HepG2 (cell line): ENCODE measurements at regions not wholly inside any gene's neighbourhood (a gene's known extent, or its start where the extent isn't known, plus 50 kb on each side); places are given as distances from the start of the nearest gene placed in this dataset.

Source experiments
- ATAC-seq: fragments of 200-7000 bp; cut with Tn5 transposase; 3 replicates; pipeline ENCODE4 v1.9.1; 2020; ENCODE audit warnings: mild to moderate bottlenecking, moderate library complexity
- BruUV-seq: library from RNA; stranded (reverse); fragments of 400-500 nt; replicated peaks from 2 replicates; lab custom pipeline; 2021; lab: Mats Ljungman, UMichigan
- CTCF ChIA-PET: fragments of 300-600 bp; formaldehyde crosslinking; extraction: SDS; loops from one replicate; lab custom pipeline; 2021; ENCODE audit warnings: low total read pairs, inconsistent platforms, low intra/inter-chr PET ratio; lab: Yijun Ruan, JAX
- POLR2A ChIA-PET: fragments of 350-600 bp; sonication (Branson Sonifier 250); formaldehyde crosslinking; loops from one replicate; lab custom pipeline; 2020; ENCODE audit warnings: antibody characterized with exemption, inconsistent platforms; lab: Yijun Ruan, JAX
- DNase-seq: peaks from one replicate; pipeline ENCODE4 v3.0.0-alpha.2; 2015; ENCODE audit warnings: low spot score
- FAIRE-seq: peaks from 3 replicates; lab custom pipeline; 2011; peaks lifted over from hg19 to GRCh38; lab: Jason Lieb, UNC
- H2AFZ ChIP-seq: one replicate; pipeline ENCODE4 v1.6.1; 2011; ENCODE audit warnings: low read length, inconsistent platforms
- H3K27ac ChIP-seq: fragments of 300-600 bp; 3 replicates; pipeline ENCODE4 v1.8.0; 2011; ENCODE audit warnings: mixed run types, mild to moderate bottlenecking, mixed read lengths, low read length, inconsistent platforms; ENCODE audit not compliant: insufficient read depth; ENCODE audit errors: extremely low read length
- H3K27me3 ChIP-seq, 2 experiments: fragments of 200-600 bp in 1 of 2; 2 replicates in 1 of 2; 3 replicates in 1 of 2; pipeline versions ENCODE4 v1.6.0 to v1.8.0; 2011; ENCODE audit warnings: low read length in 2 of 2, mild to moderate bottlenecking in 2 of 2, moderate library complexity in 2 of 2, inconsistent platforms in 1 of 2; ENCODE audit not compliant: insufficient read depth in 2 of 2, control insufficient read depth in 1 of 2
- H3K36me3 ChIP-seq, 2 experiments: fragments of 200-600 bp in 1 of 2; replicated peaks in 1 of 2; 2 replicates in 1 of 2; 3 replicates in 1 of 2; pipeline versions ENCODE4 v1.5.1 to v1.8.0; 2011; ENCODE audit warnings: low read length in 2 of 2, inconsistent platforms in 1 of 2; ENCODE audit not compliant: insufficient read depth in 2 of 2, control insufficient read depth in 1 of 2
- H3K4me1 ChIP-seq: 2 replicates; pipeline ENCODE4 v1.5.1; 2012; ENCODE audit warnings: low read length, inconsistent platforms; ENCODE audit not compliant: insufficient read depth
- H3K4me2 ChIP-seq: 2 replicates; pipeline ENCODE4 v1.6.0; 2011; ENCODE audit warnings: low read depth, low read length, inconsistent platforms
- H3K4me3 ChIP-seq, 3 experiments: fragments of 200-600 bp in 1 of 3; sonication (generic), shearing (Covaris generic) in 1 of 3; replicated peaks in 1 of 3; 2 replicates each; pipeline ENCODE4 v1.5.1; 2011 to 2016; ENCODE audit warnings: low read length in 3 of 3, inconsistent platforms in 2 of 3, low read depth in 2 of 3, mild to moderate bottlenecking in 2 of 3, control low read depth in 1 of 3, mixed read lengths in 1 of 3; ENCODE audit not compliant: insufficient read depth in 1 of 3
- H3K79me2 ChIP-seq: one replicate; pipeline ENCODE4 v1.6.1; 2011; ENCODE audit warnings: low read length, inconsistent platforms; ENCODE audit not compliant: insufficient read depth
- H3K9ac ChIP-seq: 2 replicates; pipeline ENCODE4 v1.6.0; 2011; ENCODE audit warnings: mild to moderate bottlenecking, low read depth, low read length, inconsistent platforms; ENCODE audit not compliant: insufficient read depth
- H3K9me3 ChIP-seq: 2 replicates; pipeline ENCODE4 v1.5.1; 2012; ENCODE audit warnings: mild to moderate bottlenecking, low read length
- H4K20me1 ChIP-seq: 2 replicates; pipeline ENCODE4 v1.6.0; 2011; ENCODE audit warnings: inconsistent platforms, mild to moderate bottlenecking, low read length, moderate library complexity; ENCODE audit not compliant: insufficient read depth
- CCAR2 ChIP-seq: fragments of 200-400 bp; formaldehyde crosslinking; optimal IDR thresholded peaks from 2 replicates; pipeline ENCODE3; 2018; ENCODE audit warnings: low read depth, mild to moderate bottlenecking, low read length, moderate library complexity
- CEBPZ ChIP-seq: IDR thresholded peaks from 2 replicates; pipeline ENCODE4 v1.6.1; 2012; ENCODE audit warnings: low read length, improper control_type of control experiment
- CSRNP1 ChIP-seq: sonication (generic); formaldehyde crosslinking; IDR thresholded peaks from 2 replicates; pipeline ENCODE4 v1.8.1; 2023; ENCODE audit warnings: mild to moderate bottlenecking, missing genetic modification reagents
- DNMT3B ChIP-seq: conservative IDR thresholded peaks from 2 replicates; pipeline ENCODE4 v1.6.1; 2016; ENCODE audit warnings: missing biosample characterization, control low read depth
- MLLT10 ChIP-seq: sonication (generic); formaldehyde crosslinking; IDR thresholded peaks from 2 replicates; pipeline ENCODE4 v1.4.0; 2020; ENCODE audit warnings: missing genetic modification reagents
- NAIF1 ChIP-seq: sonication (generic); formaldehyde crosslinking; IDR thresholded peaks from 2 replicates; pipeline ENCODE4 v1.5.0; 2020; ENCODE audit warnings: mild to moderate bottlenecking, missing genetic modification reagents, borderline replicate concordance
- PBX2 ChIP-seq: IDR thresholded peaks from 2 replicates; pipeline ENCODE4 v1.6.1; 2016; ENCODE audit warnings: control low read depth
- SALL2 ChIP-seq: sonication (generic); formaldehyde crosslinking; IDR thresholded peaks from 2 replicates; pipeline ENCODE4 v1.8.1; 2023; ENCODE audit warnings: mild to moderate bottlenecking, missing genetic modification reagents, inconsistent platforms
- SMAD3 ChIP-seq: sonication (generic); formaldehyde crosslinking; IDR thresholded peaks from 2 replicates; pipeline ENCODE4 v1.4.0; 2020; ENCODE audit warnings: missing genetic modification reagents
- ZNF30 ChIP-seq: sonication (generic); formaldehyde crosslinking; IDR thresholded peaks from 2 replicates; pipeline ENCODE4 v1.5.0; 2020; ENCODE audit warnings: mild to moderate bottlenecking, missing genetic modification reagents
- ZNF44 ChIP-seq: sonication (generic); formaldehyde crosslinking; IDR thresholded peaks from 2 replicates; pipeline ENCODE4 v1.5.1; 2020; ENCODE audit warnings: mild to moderate bottlenecking, missing genetic modification reagents
- WGBS: methylation state at CpG from one replicate; pipeline ENCODE4 v1.1.6; 2017; ENCODE audit warnings: low lambda C conversion rate; 5-methylcytosine and 5-hydroxymethylcytosine counted together
- in situ Hi-C: cut with HindIII; loops from 2 replicates; pipeline ENCODE4 v1.10.0; 2017; ENCODE audit warnings: low pct_unique_long_range_greater_than_20kb; ENCODE audit not compliant: extremely low pct_ligation_motif_present
- intact Hi-C: fragments of 100-400 bp; cut with micrococcal nuclease; formaldehyde crosslinking; loops from one replicate; pipeline ENCODE4 v1.10.0; 2022; ENCODE audit not compliant: unreplicated experiment

GRCh38 chr2:82320296-82320695, 2015.7 kb upstream of the LRRTM1 start:
- H3K27ac ChIP-seq: no peak overlapping the region
- WGBS: 7% methylated on average over 3 of the region's 3 CpGs
- ATAC-seq (no peak), DNase-seq (no peak), FAIRE-seq (no peak)
- no peaks in the 10 kb centered on the region for H4K20me1 ChIP-seq
- no TSS peak for BruUV-seq
- H3K9ac ChIP-seq: no peak overlapping the region
- no peak for TF ChIP-seq CCAR2
- TF ChIP-seq DNMT3B: no peak
- no peak for TF ChIP-seq CEBPZ
- TF ChIP-seq ZNF44 (CRISPR knock-in tag): no peak
- TF ChIP-seq SMAD3 (CRISPR knock-in tag): no peak
- no peak for TF ChIP-seq CSRNP1
- TF ChIP-seq MLLT10 (CRISPR knock-in tag): no peak
- no peak for TF ChIP-seq SALL2 (CRISPR knock-in tag)
- no peak for TF ChIP-seq PBX2 (CRISPR knock-in tag)
- TF ChIP-seq ZNF30: no peak
- no peak for TF ChIP-seq NAIF1 (CRISPR knock-in tag)
- H3K4me2 ChIP-seq: no peak overlapping the region
- no peaks in the 10 kb centered on the region for H3K9me3 ChIP-seq
- in situ Hi-C loops: no loop called here
- no peak overlapping the region for H3K4me3 ChIP-seq
- H3K27me3 ChIP-seq: no peaks in the 10 kb centered on the region
- no peaks in the 10 kb centered on the region for H3K36me3 ChIP-seq
- no peaks in the 10 kb centered on the region for H3K4me1 ChIP-seq
- intact Hi-C loops: no loop called here
- H3K79me2 ChIP-seq: no peaks in the 10 kb centered on the region
- ChIA-PET POLR2A (no interaction called here), CTCF (no interaction called here)
- no peak overlapping the region for H2AFZ ChIP-seq
